ENCODE measurements at regions not wholly inside any gene's neighbourhood (a gene's known extent, or its start where the extent isn't known, plus 50 kb on each side); places are given as distances from the start of the nearest gene placed in this dataset.

- no peak for DNase-seq (ENCODE audit: low spot score)
- peaks cover 3% of the 10 kb centered on the region for H3K9me3 Mint-ChIP-seq (ENCODE audit: low read depth)
- no peak overlapping the region for H3K4me3 Mint-ChIP-seq (ENCODE audit: unreplicated experiment)
- TF ChIP-seq CTCF (IDR thresholded peaks at IDR 0.05), result peak; percentile 94
- no peaks in the 10 kb centered on the region for H3K36me3 Mint-ChIP-seq (ENCODE audit: low read depth)
- H3K27ac Mint-ChIP-seq (ENCODE audit: unreplicated experiment), result no peak overlapping the region
- H3K27me3 Mint-ChIP-seq (ENCODE audit: low read depth), result peaks cover 31% of the 10 kb centered on the region
- peaks cover 7% of the 10 kb centered on the region for H3K4me1 Mint-ChIP-seq (ENCODE audit: low read depth)
These were observed 373.0 kb upstream of the RASGEF1B start for GRCh38 chr4:81844717-81845116.

- Mint-ChIP-seq H3K36me3 (ENCODE audit: low read depth) (no peaks in the 10 kb centered on the region), H3K9me3 (ENCODE audit: low read depth) (no peaks in the 10 kb centered on the region), H3K4me3 (ENCODE audit: unreplicated experiment) (no peak overlapping the region), H3K27ac (ENCODE audit: unreplicated experiment) (no peak overlapping the region), H3K27me3 (ENCODE audit: low read depth) (peaks cover 25% of the 10 kb centered on the region), H3K4me1 (ENCODE audit: low read depth) (peaks cover 5% of the 10 kb centered on the region)
- DNase-seq (ENCODE audit: low spot score), result no peak
- TF ChIP-seq CTCF (IDR thresholded peaks at IDR 0.05), result no peak
These were observed 367.8 kb upstream of the RASGEF1B start for GRCh38 chr4:81839347-81840042.

- no peak for TF ChIP-seq CTCF (IDR thresholded peaks at IDR 0.05)
- no peak overlapping the region for H3K4me3 Mint-ChIP-seq (ENCODE audit: unreplicated experiment)
- no peaks in the 10 kb centered on the region for H3K9me3 Mint-ChIP-seq (ENCODE audit: low read depth)
- peaks cover 5% of the 10 kb centered on the region for H3K4me1 Mint-ChIP-seq (ENCODE audit: low read depth)
- H3K36me3 Mint-ChIP-seq (ENCODE audit: low read depth), result no peaks in the 10 kb centered on the region
- H3K27me3 Mint-ChIP-seq (ENCODE audit: low read depth), result peaks cover 22% of the 10 kb centered on the region
- DNase-seq (ENCODE audit: low spot score), result no peak
- no peak overlapping the region for H3K27ac Mint-ChIP-seq (ENCODE audit: unreplicated experiment)
These were observed 366.9 kb upstream of the RASGEF1B start for GRCh38 chr4:81838586-81838985.

- Mint-ChIP-seq H3K27ac (ENCODE audit: unreplicated experiment) (no peak overlapping the region), H3K4me1 (ENCODE audit: low read depth) (peaks cover 5% of the 10 kb centered on the region), H3K36me3 (ENCODE audit: low read depth) (no peaks in the 10 kb centered on the region), H3K27me3 (ENCODE audit: low read depth) (peaks cover 18% of the 10 kb centered on the region), H3K4me3 (ENCODE audit: unreplicated experiment) (no peak overlapping the region), H3K9me3 (ENCODE audit: low read depth) (no peaks in the 10 kb centered on the region)
- DNase-seq (ENCODE audit: low spot score), result no peak
- TF ChIP-seq CTCF (IDR thresholded peaks at IDR 0.05), result no peak
These were observed 365.0 kb upstream of the RASGEF1B start for GRCh38 chr4:81836716-81837115.

- Mint-ChIP-seq H3K27ac (ENCODE audit: unreplicated experiment) (no peak overlapping the region), H3K36me3 (ENCODE audit: low read depth) (no peaks in the 10 kb centered on the region), H3K4me3 (ENCODE audit: unreplicated experiment) (no peak overlapping the region), H3K4me1 (ENCODE audit: low read depth) (no peaks in the 10 kb centered on the region), H3K9me3 (ENCODE audit: low read depth) (no peaks in the 10 kb centered on the region), H3K27me3 (ENCODE audit: low read depth) (peaks cover 5% of the 10 kb centered on the region)
- no peak for DNase-seq (ENCODE audit: low spot score)
- no peak for TF ChIP-seq CTCF (IDR thresholded peaks at IDR 0.05)
These were observed 361.9 kb upstream of the RASGEF1B start for GRCh38 chr4:81833576-81833975.

Measured in chondrocyte (in vitro differentiated cells).